ENCODE measurements at regions not wholly inside any gene's neighbourhood (a gene's known extent, or its start where the extent isn't known, plus 50 kb on each side); places are given as distances from the start of the nearest gene placed in this dataset.

GRCh38 chr12:92275443-92276154 lies 130.0 kb upstream of the BTG1 start:
- TF ChIP-seq CTCF (IDR thresholded peaks at IDR 0.05) (no peak), EP300 (IDR thresholded peaks at IDR 0.05) (no peak), POLR2A (IDR thresholded peaks at IDR 0.05; ENCODE audit: low read depth) (no peak), POLR2AphosphoS5 (IDR thresholded peaks at IDR 0.05) (no peak)
